Activated CD8-positive, alpha-beta T cell treated with anti-CD3 and anti-CD28 coated beads, Interleukin-2, amount 10 ng/mL, durations not matched to agents 7 days and 5 days (primary cell): ENCODE measurements at regions not wholly inside any gene's neighbourhood (a gene's known extent, or its start where the extent isn't known, plus 50 kb on each side); places are given as distances from the start of the nearest gene placed in this dataset.

Experiments used
- ATAC-seq: fragments of 150-1000 bp; cut with Tn5 transposase; one replicate; pipeline ENCODE4 v1.10.0; 2021; ENCODE audit warnings: moderate library complexity
- CTCF ChIA-PET: fragments of 350-600 bp; sonication (Branson Sonifier 250); formaldehyde crosslinking; loops from one replicate; lab custom pipeline; 2021; ENCODE audit warnings: antibody characterized with exemption; lab: Charles Lee
- POLR2A ChIA-PET: fragments of 350-600 bp; sonication (Branson Sonifier 250); formaldehyde crosslinking; loops from one replicate; lab custom pipeline; 2021; ENCODE audit warnings: antibody characterized with exemption; lab: Charles Lee
- DNase-seq: peaks from one replicate; pipeline ENCODE4 v3.0.0-alpha.2; 2020
- H3K27ac Mint-ChIP-seq: one replicate; pipeline ENCODE4 v1.8.0; 2021; ENCODE audit warnings: mild to moderate bottlenecking, mixed read lengths
- H3K27me3 Mint-ChIP-seq: one replicate; pipeline ENCODE4 v1.8.0; 2021; ENCODE audit warnings: low read depth, mixed read lengths
- H3K36me3 Mint-ChIP-seq: one replicate; pipeline ENCODE4 v1.8.0; 2021; ENCODE audit warnings: low read depth, mixed read lengths
- H3K4me1 Mint-ChIP-seq: one replicate; pipeline ENCODE4 v1.8.0; 2021; ENCODE audit warnings: low read depth, mixed read lengths
- H3K4me3 Mint-ChIP-seq: one replicate; pipeline ENCODE4 v1.8.0; 2021; ENCODE audit warnings: mild to moderate bottlenecking, mixed read lengths
- H3K9me3 Mint-ChIP-seq: one replicate; pipeline ENCODE4 v1.8.0; 2022; ENCODE audit warnings: mixed read lengths; ENCODE audit not compliant: insufficient read depth

DNA sequence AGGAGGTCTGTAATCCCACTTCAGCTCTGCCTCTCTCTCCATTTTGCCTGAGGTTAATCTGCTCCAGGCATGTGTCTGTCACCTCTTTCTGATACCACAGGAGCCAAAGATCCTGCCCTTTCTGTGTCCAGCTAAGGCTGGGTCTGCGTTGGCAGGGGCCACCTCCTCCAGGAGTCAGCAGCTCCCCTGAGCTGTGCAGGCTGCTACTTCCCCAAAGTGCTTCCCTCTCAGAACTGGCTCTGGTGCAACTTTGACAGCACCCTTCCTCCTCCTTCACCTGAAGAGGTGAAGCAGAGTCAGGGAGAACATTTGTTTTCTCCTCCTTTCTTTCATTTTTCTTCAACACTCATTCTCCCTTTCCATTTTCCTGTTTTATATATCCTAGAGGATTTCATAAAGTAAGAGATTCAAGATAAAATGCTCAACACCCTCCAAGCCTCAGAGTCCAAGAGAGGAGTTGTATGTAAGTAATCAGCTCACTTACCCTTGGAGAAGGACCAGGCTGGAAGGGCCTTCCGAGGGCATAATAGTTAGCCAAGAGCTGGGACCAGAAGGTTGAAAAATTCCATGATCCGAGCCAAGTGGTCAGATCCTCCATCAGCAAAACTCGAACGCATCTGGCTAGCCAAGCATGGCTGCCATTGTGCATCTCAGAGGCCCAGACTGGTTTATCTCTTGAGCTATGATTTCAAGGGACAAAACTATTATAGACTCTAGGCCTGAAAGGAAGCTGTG, 257.3 kb downstream of the PTEN start:
- no peak overlapping the region for H3K27ac Mint-ChIP-seq
- H3K27me3 Mint-ChIP-seq = peaks cover 4% of the 10 kb centered on the region
- CTCF ChIA-PET = interaction anchor here (1.2 to 2.5 kb wide), 3 partner anchors 12 to 269 kb away, joined by 4 to 10 read pairs (median 6); no protein-coding TSS in a partner anchor
- no peaks in the 10 kb centered on the region for H3K36me3 Mint-ChIP-seq
- no peak for DNase-seq
- POLR2A ChIA-PET = interaction anchor here (1.2 kb wide), 1 partner anchor 258 kb away, joined by 4 read pairs; the partner anchor contains the start of gene KLLN
- no peak overlapping the region for H3K4me3 Mint-ChIP-seq
- H3K4me1 Mint-ChIP-seq = peaks cover 12% of the 10 kb centered on the region
- H3K9me3 Mint-ChIP-seq = no peaks in the 10 kb centered on the region
- no peak for ATAC-seq

DNA sequence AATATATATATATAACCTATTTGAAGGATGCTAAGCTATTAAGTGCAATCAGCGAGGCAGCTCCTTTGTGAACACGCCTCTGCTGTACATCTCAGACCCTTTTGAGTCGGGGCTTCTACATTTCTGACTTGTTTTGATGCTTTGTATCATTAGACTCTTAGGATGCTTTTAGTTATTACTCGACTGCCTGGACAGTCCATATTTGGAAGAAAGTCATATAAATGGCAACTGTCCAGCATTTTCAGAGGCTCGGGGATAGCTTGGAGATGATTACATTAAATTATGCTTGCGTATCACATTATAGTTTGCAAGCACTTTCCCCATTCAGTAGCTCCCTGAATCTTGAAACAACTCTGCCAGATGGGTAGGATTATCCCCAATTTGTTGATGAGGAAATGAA, 257.9 kb downstream of the PTEN start:
- Mint-ChIP-seq H3K4me3 (no peak overlapping the region), H3K36me3 (no peaks in the 10 kb centered on the region), H3K9me3 (no peaks in the 10 kb centered on the region), H3K27me3 (peaks cover 4% of the 10 kb centered on the region), H3K27ac (no peak overlapping the region), H3K4me1 (peaks cover 12% of the 10 kb centered on the region)
- ATAC-seq (no peak), DNase-seq (no peak)
- ChIA-PET CTCF (interaction anchor here (1.2 to 2.5 kb wide), 3 partner anchors 11 to 268 kb away, joined by 4 to 10 read pairs (median 6); no protein-coding TSS in a partner anchor), POLR2A (interaction anchor here (1.2 kb wide), 1 partner anchor 259 kb away, joined by 4 read pairs; the partner anchor contains the start of gene KLLN)

DNA sequence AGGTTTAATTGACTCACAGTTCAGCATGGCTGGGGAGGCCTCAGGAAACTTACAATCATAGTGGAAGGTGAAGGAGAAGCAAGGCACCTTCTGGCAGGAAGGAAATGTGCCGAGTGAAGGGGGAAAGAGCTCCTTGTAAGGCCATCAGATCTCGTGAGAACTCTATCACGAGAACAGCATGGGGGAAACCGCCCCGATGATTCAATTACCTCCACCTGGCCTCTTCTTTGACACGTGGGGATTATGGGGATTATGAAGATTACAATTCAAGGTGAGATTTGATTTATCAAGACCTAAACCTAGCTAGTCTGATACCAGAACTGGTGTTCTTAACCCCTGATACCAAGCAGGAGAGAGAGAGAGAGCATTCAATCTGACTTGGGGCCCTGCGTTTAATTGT, 258.7 kb downstream of the PTEN start:
- Mint-ChIP-seq H3K36me3 (no peaks in the 10 kb centered on the region), H3K4me1 (peaks cover 12% of the 10 kb centered on the region), H3K4me3 (no peak overlapping the region), H3K27me3 (peaks cover 4% of the 10 kb centered on the region), H3K27ac (no peak overlapping the region), H3K9me3 (no peaks in the 10 kb centered on the region)
- DNase-seq = no peak
- ChIA-PET POLR2A (no interaction called here), CTCF (interaction anchor here (1.7 to 2.5 kb wide), 2 partner anchors 10 to 267 kb away, joined by 6 to 10 read pairs; no protein-coding TSS in a partner anchor)
- no peak for ATAC-seq

DNA sequence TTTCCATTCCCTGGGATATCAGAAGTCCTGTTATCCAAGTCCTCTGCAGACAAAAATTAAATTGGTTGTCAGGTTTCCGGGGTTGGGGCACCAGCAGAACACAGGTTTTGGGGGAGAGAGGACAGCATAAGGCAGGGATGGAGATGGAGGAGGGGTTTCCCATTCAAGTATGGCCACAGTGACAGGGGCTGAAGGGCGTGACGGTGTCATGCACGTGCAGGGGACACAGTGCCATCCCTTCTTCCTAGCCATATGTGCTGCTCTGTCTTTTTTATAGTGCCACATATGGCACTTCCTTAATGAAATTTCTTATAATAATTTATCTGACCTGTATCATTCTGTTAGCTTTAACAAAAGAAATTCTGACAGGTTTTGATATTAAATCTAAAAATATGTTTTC, 259.2 kb downstream of the PTEN start:
- no peaks in the 10 kb centered on the region for H3K36me3 Mint-ChIP-seq
- H3K4me3 Mint-ChIP-seq = no peak overlapping the region
- H3K4me1 Mint-ChIP-seq = peaks cover 12% of the 10 kb centered on the region
- no peak overlapping the region for H3K27ac Mint-ChIP-seq
- no peaks in the 10 kb centered on the region for H3K9me3 Mint-ChIP-seq
- no peak for ATAC-seq
- DNase-seq = no peak
- CTCF ChIA-PET = interaction anchor here (2.5 kb wide), 1 partner anchor 267 kb away, joined by 10 read pairs; no protein-coding TSS in a partner anchor
- peaks cover 4% of the 10 kb centered on the region for H3K27me3 Mint-ChIP-seq
- POLR2A ChIA-PET = no interaction called here

DNA sequence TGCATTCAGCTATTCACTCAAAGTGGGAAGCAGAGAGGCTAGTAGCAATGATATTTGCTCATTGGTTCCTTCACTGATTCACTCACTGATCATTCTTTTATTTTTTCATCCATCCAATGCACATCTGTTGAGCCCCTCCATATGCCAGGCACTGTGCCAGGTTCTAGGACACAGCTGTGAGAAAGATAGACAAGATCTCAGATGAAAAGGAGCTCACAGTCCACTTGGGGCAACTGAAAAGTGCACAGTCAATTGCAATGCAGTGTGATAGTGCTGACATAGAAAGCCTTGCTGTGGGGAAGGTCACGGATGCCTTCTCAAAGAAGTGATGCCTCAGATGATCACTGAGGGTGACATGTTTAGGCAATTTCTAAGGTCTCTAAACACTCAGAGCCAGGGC, 262.3 kb downstream of the PTEN start:
- no peaks in the 10 kb centered on the region for H3K9me3 Mint-ChIP-seq
- H3K4me1 Mint-ChIP-seq = peaks cover 4% of the 10 kb centered on the region
- H3K36me3 Mint-ChIP-seq = no peaks in the 10 kb centered on the region
- no peak overlapping the region for H3K4me3 Mint-ChIP-seq
- H3K27me3 Mint-ChIP-seq = peaks cover 4% of the 10 kb centered on the region
- ATAC-seq (no peak), DNase-seq (no peak)
- CTCF ChIA-PET = no interaction called here
- POLR2A ChIA-PET = interaction anchor here (0.7 kb wide), 1 partner anchor 253 kb away, joined by 3 read pairs; no protein-coding TSS in a partner anchor
- H3K27ac Mint-ChIP-seq = no peak overlapping the region

DNA sequence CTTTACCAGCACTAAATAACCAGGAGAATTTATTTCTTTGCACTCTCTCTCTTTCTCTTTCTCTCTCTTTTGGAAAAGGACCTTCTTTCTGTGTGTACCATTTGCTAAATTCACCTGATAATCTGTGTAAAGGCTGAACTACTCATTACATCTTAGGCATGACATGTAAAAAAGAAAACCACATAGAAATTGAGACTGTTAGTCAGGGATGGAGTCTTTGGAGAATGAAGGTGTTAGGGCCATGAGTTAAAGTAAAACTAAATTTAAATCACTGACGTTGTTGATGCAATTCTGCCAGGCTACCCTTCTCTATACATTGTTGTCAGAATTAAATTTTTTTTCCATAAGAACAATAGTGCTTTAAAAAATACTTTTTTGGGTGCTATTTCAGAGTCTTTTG, 263.3 kb downstream of the PTEN start:
- peaks cover 4% of the 10 kb centered on the region for H3K27me3 Mint-ChIP-seq
- CTCF ChIA-PET = no interaction called here
- no peak for ATAC-seq
- no peaks in the 10 kb centered on the region for H3K9me3 Mint-ChIP-seq
- H3K4me3 Mint-ChIP-seq = no peak overlapping the region
- no peak overlapping the region for H3K27ac Mint-ChIP-seq
- DNase-seq = no peak
- no peaks in the 10 kb centered on the region for H3K36me3 Mint-ChIP-seq
- peaks cover 2% of the 10 kb centered on the region for H3K4me1 Mint-ChIP-seq
- POLR2A ChIA-PET = no interaction called here

DNA sequence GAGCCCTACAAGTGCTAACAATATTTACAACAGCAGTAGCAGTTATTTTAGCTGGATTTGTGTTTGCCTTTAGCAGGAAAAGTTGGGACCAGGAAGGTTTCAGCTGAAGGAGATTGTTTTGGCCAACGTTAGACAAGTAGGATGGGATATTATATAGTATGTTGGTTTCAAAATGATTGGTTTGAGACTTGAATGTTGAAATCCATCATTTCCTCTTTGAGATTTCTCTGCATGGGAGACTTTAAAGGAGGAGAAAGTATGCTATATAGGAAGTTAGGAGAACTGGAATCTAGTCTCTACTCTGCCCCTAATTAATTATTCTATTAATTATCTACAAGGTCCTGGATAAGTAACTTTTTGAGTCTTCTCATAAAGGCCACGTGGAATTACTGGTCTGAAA, 263.8 kb downstream of the PTEN start:
- H3K4me3 Mint-ChIP-seq = no peak overlapping the region
- peaks cover 4% of the 10 kb centered on the region for H3K27me3 Mint-ChIP-seq
- ChIA-PET CTCF (no interaction called here), POLR2A (no interaction called here)
- DNase-seq (no peak), ATAC-seq (no peak)
- H3K4me1 Mint-ChIP-seq = peaks cover 2% of the 10 kb centered on the region
- H3K9me3 Mint-ChIP-seq = no peaks in the 10 kb centered on the region
- no peak overlapping the region for H3K27ac Mint-ChIP-seq
- H3K36me3 Mint-ChIP-seq = no peaks in the 10 kb centered on the region

DNA sequence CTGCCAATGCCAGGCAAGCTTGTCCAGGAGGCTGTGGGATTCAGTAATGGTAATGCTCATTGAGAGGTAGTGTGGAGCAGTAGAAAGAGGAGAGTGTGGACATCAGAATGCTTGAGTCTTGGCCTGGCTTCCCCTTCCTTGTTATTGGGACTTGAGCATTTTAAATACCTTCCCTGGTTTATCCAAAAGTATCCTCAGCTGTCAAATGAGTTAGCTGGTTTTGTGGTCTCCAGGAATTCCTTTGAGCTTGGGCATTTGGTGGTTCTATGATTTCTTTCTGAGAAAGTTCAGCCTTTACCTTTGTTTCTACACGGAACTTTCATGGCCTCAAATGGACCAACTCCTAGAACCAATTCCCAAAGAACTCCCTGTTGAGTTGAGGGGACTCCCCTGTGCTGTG, 264.3 kb downstream of the PTEN start:
- no peak overlapping the region for H3K27ac Mint-ChIP-seq
- no peak for ATAC-seq
- ChIA-PET POLR2A (no interaction called here), CTCF (no interaction called here)
- H3K9me3 Mint-ChIP-seq = no peaks in the 10 kb centered on the region
- no peak for DNase-seq
- no peaks in the 10 kb centered on the region for H3K36me3 Mint-ChIP-seq
- H3K27me3 Mint-ChIP-seq = peaks cover 4% of the 10 kb centered on the region
- peaks cover 2% of the 10 kb centered on the region for H3K4me1 Mint-ChIP-seq
- no peak overlapping the region for H3K4me3 Mint-ChIP-seq

DNA sequence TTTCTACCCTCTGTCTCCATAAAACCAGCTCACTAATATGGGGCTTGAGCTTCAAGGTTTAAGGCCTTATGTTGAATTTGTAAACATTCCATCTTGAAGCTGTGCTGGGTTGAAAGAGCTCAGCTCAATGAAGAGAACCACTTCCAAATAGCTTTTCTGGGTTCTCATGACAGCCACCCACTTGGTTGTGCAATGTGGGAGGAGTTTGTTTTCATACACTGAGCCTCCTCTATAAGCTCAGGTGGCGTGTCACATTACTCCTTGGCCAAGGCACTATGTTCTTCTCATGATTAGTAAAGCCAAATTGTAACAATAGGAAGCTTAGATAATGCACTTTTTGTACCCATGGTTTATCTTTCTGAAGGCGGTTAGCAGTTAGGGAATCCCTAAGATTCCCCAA, 265.6 kb downstream of the PTEN start:
- Mint-ChIP-seq H3K4me1 (peaks cover 2% of the 10 kb centered on the region), H3K4me3 (no peak overlapping the region), H3K27ac (no peak overlapping the region), H3K36me3 (no peaks in the 10 kb centered on the region), H3K9me3 (no peaks in the 10 kb centered on the region), H3K27me3 (peaks cover under 1% of the 10 kb centered on the region)
- DNase-seq (no peak), ATAC-seq (no peak)
- POLR2A ChIA-PET = no interaction called here
- CTCF ChIA-PET = interaction anchor here (1.3 kb wide), 1 partner anchor 80 kb away, joined by 3 read pairs; no protein-coding TSS in a partner anchor

DNA sequence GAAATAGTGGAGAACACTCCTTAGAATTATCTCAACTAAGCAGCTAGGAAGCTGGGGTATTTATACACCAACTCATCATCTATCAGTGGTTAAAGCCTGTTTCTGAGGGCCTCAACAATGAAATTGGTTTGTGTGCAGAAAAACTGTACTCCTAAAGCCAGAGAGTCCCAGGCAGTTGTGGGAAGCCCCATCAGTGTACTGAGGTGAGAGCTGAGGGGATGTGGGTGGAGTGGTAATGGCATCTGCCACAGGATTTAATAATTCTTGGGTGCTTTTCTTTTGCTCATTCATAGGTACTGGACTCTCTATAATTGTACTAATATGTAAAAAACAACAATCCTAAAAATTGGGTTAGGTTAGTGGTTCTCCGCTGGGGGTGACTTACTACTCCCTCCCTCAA, 267.5 kb downstream of the PTEN start:
- CTCF ChIA-PET = interaction anchor here (1.8 kb wide), 1 partner anchor 13 kb away, joined by 4 read pairs; no protein-coding TSS in a partner anchor
- ATAC-seq (no peak), DNase-seq (no peak)
- H3K4me1 Mint-ChIP-seq = peaks cover 2% of the 10 kb centered on the region
- no peaks in the 10 kb centered on the region for H3K36me3 Mint-ChIP-seq
- H3K27ac Mint-ChIP-seq = no peak overlapping the region
- no peaks in the 10 kb centered on the region for H3K9me3 Mint-ChIP-seq
- no peak overlapping the region for H3K4me3 Mint-ChIP-seq
- POLR2A ChIA-PET = no interaction called here
- H3K27me3 Mint-ChIP-seq = no peaks in the 10 kb centered on the region

DNA sequence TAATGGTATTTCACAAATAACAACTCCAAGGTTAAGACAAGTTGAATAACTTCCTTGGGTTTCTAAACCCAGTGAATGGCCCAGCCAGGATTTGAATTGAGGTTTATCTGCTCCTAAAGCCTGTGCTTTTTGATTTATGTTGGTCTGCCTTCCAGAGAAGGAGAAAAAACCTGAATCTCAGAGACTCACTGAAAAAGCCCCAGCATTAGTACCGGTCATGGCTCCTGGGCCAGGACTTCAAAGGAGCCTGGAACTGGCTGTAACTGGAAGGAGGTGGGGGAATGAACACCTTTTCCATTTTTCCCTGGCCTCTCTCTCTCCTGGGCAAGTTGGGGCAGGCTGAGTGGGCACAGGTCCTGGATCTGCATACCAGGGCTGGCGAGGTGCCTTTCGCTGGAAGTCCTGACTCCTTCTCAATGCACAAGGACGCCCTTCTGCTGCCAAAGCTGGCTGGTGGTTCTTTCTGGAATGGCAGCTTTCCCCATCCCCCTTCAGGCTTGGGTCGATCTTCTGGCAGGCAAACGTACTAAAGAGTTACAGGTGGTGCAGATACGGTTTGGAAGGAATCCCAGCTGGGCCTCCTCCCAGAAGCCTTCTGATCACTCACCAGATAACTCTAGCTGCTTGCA, 268.2 kb downstream of the PTEN start:
- CTCF ChIA-PET = interaction anchor here (1.7 kb wide), 1 partner anchor 10 kb away, joined by 6 read pairs; no protein-coding TSS in a partner anchor
- Mint-ChIP-seq H3K27me3 (no peaks in the 10 kb centered on the region), H3K36me3 (no peaks in the 10 kb centered on the region), H3K9me3 (no peaks in the 10 kb centered on the region), H3K4me3 (no peak overlapping the region), H3K27ac (no peak overlapping the region), H3K4me1 (peaks cover 2% of the 10 kb centered on the region)
- POLR2A ChIA-PET = no interaction called here
- ATAC-seq (no peak), DNase-seq (no peak)

DNA sequence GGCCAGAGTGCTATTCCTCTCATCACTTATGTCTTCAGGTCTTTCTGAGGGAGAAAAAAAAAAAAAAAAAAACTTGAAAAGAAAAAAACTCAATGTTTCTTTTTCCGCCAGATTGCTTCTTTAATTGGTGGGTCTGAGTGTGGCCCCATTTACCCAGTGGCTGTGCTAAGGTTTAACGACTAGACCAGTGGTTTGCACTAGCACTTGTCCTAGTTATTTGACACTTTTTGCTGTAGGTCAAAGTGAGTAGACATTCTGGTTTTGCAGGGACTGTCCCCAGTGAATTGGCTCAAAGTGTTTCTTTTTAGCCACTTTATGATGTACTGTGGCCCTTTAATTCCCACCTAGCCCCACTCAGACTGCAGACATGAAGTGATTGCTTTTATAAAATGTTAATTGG, 273.3 kb downstream of the PTEN start:
- H3K4me3 Mint-ChIP-seq = no peak overlapping the region
- ATAC-seq = no peak
- no peak for DNase-seq
- no peaks in the 10 kb centered on the region for H3K9me3 Mint-ChIP-seq
- ChIA-PET POLR2A (no interaction called here), CTCF (no interaction called here)
- H3K4me1 Mint-ChIP-seq = peaks cover 14% of the 10 kb centered on the region
- H3K36me3 Mint-ChIP-seq = no peaks in the 10 kb centered on the region
- no peak overlapping the region for H3K27ac Mint-ChIP-seq
- H3K27me3 Mint-ChIP-seq = no peaks in the 10 kb centered on the region
